Peyer's patch (tissue), 4 donors: ENCODE measurements at regions not wholly inside any gene's neighbourhood (a gene's known extent, or its start where the extent isn't known, plus 50 kb on each side); places are given as distances from the start of the nearest gene placed in this dataset.

Source experiments
- DNase-seq, 3 donors: peaks; one replicate each; pipeline ENCODE4 v3.0.0-alpha.2; 2017 to 2019
- H3K27ac ChIP-seq, 4 donors: fragments of 200-600 bp; sonication (generic); one replicate each; pipeline ENCODE4 v1.5.1; 2016 to 2019
- H3K27me3 ChIP-seq, 2 donors: fragments of 200-600 bp; sonication (generic); one replicate each; pipeline ENCODE4 v1.5.1; 2019
- H3K36me3 ChIP-seq, 3 donors: fragments of 200-600 bp; sonication (generic); one replicate each; pipeline ENCODE4 v1.5.1; 2016 to 2019
- H3K4me1 ChIP-seq, 4 donors: fragments of 200-600 bp; sonication (generic); one replicate each; pipeline ENCODE4 v1.5.1; 2016 to 2019
- H3K4me3 ChIP-seq, 4 donors: fragments of 200-600 bp; sonication (generic); 1 replicate in 3 of 4; 2 replicates in 1 of 4; pipeline ENCODE4 v1.5.1; 2016 to 2019; ENCODE audit warnings: mild to moderate bottlenecking in 1 of 4
- H3K9me3 ChIP-seq, 4 donors: fragments of 200-600 bp; sonication (generic); one replicate each; pipeline ENCODE4 v1.5.1; 2016 to 2019; ENCODE audit warnings: mild to moderate bottlenecking in 1 of 4
- CTCF ChIP-seq, 6 experiments: fragments of 450-650 bp in 4 of 6; fragments of 200-600 bp in 2 of 6; sonication (generic) in 1 of 6; IDR thresholded peaks; one replicate each; pipeline ENCODE4 v1.5.1; 2017 to 2019; ENCODE audit warnings: antibody characterized with exemption in 6 of 6, mild to moderate bottlenecking in 3 of 6, moderate library complexity in 1 of 6
- POLR2A ChIP-seq, 2 donors: fragments of 450-650 bp; IDR thresholded peaks; one replicate each; pipeline ENCODE4 v1.5.1; 2017; ENCODE audit warnings: antibody characterized with exemption in 2 of 2, mild to moderate bottlenecking in 2 of 2, moderate library complexity in 2 of 2

- no peak for DNase-seq
- Histone ChIP-seq H3K4me1 (no peaks in the 10 kb centered on the region), H3K36me3 (no peaks in the 10 kb centered on the region), H3K27ac (no peak overlapping the region), H3K4me3 (no peak overlapping the region), H3K9me3 (no peaks in the 10 kb centered on the region), H3K27me3 (no peaks in the 10 kb centered on the region)
- TF ChIP-seq POLR2A (IDR thresholded peaks at IDR 0.05) (no peak), CTCF (IDR thresholded peaks at IDR 0.05) (no peak)
Observed at GRCh38 chr10:94211169-94211510, 151.6 kb downstream of the NOC3L start.

GRCh38 chr10:94213001-94213530 lies 149.7 kb downstream of the NOC3L start:
- Histone ChIP-seq H3K27me3 (no peaks in the 10 kb centered on the region), H3K4me1 (no peaks in the 10 kb centered on the region), H3K27ac (peak overlapping the region in 2 of 4 donors; percentile 41 to 44), H3K4me3 (no peak overlapping the region), H3K36me3 (no peaks in the 10 kb centered on the region), H3K9me3 (no peaks in the 10 kb centered on the region)
- DNase-seq, result peak in 1 of 3 donors; percentile 60
- TF ChIP-seq CTCF (IDR thresholded peaks at IDR 0.05), result no peak
- TF ChIP-seq POLR2A (IDR thresholded peaks at IDR 0.05), result no peak

- no peaks in the 10 kb centered on the region for H3K36me3 ChIP-seq
- no peak for DNase-seq
- no peak overlapping the region for H3K4me3 ChIP-seq
- no peaks in the 10 kb centered on the region for H3K9me3 ChIP-seq
- TF ChIP-seq POLR2A (IDR thresholded peaks at IDR 0.05), result no peak
- no peak for TF ChIP-seq CTCF (IDR thresholded peaks at IDR 0.05)
- no peak overlapping the region for H3K27ac ChIP-seq
- H3K4me1 ChIP-seq, result no peaks in the 10 kb centered on the region
- H3K27me3 ChIP-seq, result no peaks in the 10 kb centered on the region
Observed at GRCh38 chr10:94213980-94214379, 148.8 kb downstream of the NOC3L start.

GRCh38 chr10:94214481-94214893 lies 148.3 kb downstream of the NOC3L start:
- H3K27me3 ChIP-seq, result no peaks in the 10 kb centered on the region
- no peaks in the 10 kb centered on the region for H3K36me3 ChIP-seq
- H3K27ac ChIP-seq, result no peak overlapping the region
- no peaks in the 10 kb centered on the region for H3K9me3 ChIP-seq
- no peak for TF ChIP-seq POLR2A (IDR thresholded peaks at IDR 0.05)
- TF ChIP-seq CTCF (IDR thresholded peaks at IDR 0.05), result no peak
- H3K4me1 ChIP-seq, result no peaks in the 10 kb centered on the region
- H3K4me3 ChIP-seq, result no peak overlapping the region
- no peak for DNase-seq

GRCh38 chr10:94216201-94216600 lies 146.5 kb downstream of the NOC3L start:
- H3K27me3 ChIP-seq, result no peaks in the 10 kb centered on the region
- no peak overlapping the region for H3K4me3 ChIP-seq
- H3K36me3 ChIP-seq, result no peaks in the 10 kb centered on the region
- no peak overlapping the region for H3K27ac ChIP-seq
- no peak for TF ChIP-seq POLR2A (IDR thresholded peaks at IDR 0.05)
- no peak for TF ChIP-seq CTCF (IDR thresholded peaks at IDR 0.05)
- DNase-seq, result no peak
- no peaks in the 10 kb centered on the region for H3K9me3 ChIP-seq
- H3K4me1 ChIP-seq, result no peaks in the 10 kb centered on the region

- H3K9me3 ChIP-seq, result no peaks in the 10 kb centered on the region
- H3K4me3 ChIP-seq, result no peak overlapping the region
- H3K27me3 ChIP-seq, result no peaks in the 10 kb centered on the region
- TF ChIP-seq CTCF (IDR thresholded peaks at IDR 0.05) (no peak), POLR2A (IDR thresholded peaks at IDR 0.05) (no peak)
- DNase-seq, result no peak
- H3K36me3 ChIP-seq, result no peaks in the 10 kb centered on the region
- no peaks in the 10 kb centered on the region for H3K4me1 ChIP-seq
- H3K27ac ChIP-seq, result no peak overlapping the region
Observed at GRCh38 chr10:94217411-94217810, 145.3 kb downstream of the NOC3L start.
